Activated CD4-positive, alpha-beta memory T cell treated with anti-CD3 and anti-CD28 coated beads for 36 hours (primary cell): ENCODE measurements at regions not wholly inside any gene's neighbourhood (a gene's known extent, or its start where the extent isn't known, plus 50 kb on each side); places are given as distances from the start of the nearest gene placed in this dataset.

Source experiments
- CTCF ChIA-PET: fragments of 350-600 bp; sonication (Branson Sonifier 250); formaldehyde crosslinking; loops from one replicate; lab custom pipeline; 2021; ENCODE audit warnings: antibody characterized with exemption, inconsistent platforms; lab: Charles Lee
- POLR2A ChIA-PET: fragments of 350-600 bp; sonication (Branson Sonifier 250); formaldehyde crosslinking; loops from one replicate; lab custom pipeline; 2021; ENCODE audit warnings: antibody characterized with exemption; lab: Charles Lee
- DNase-seq: peaks from one replicate; pipeline ENCODE4 v3.0.0-alpha.2; 2020
- H3K27ac Mint-ChIP-seq: one replicate; pipeline ENCODE4 v1.8.0; 2021; ENCODE audit warnings: mixed read lengths
- H3K27me3 Mint-ChIP-seq: one replicate; pipeline ENCODE4 v1.8.0; 2021; ENCODE audit warnings: mixed read lengths
- H3K36me3 Mint-ChIP-seq: one replicate; pipeline ENCODE4 v1.8.0; 2021; ENCODE audit warnings: mixed read lengths
- H3K4me1 Mint-ChIP-seq: one replicate; pipeline ENCODE4 v1.8.0; 2021; ENCODE audit warnings: low read depth, mixed read lengths
- H3K4me3 Mint-ChIP-seq: one replicate; pipeline ENCODE4 v1.8.0; 2021; ENCODE audit warnings: mild to moderate bottlenecking, mixed read lengths
- H3K9me3 Mint-ChIP-seq: one replicate; pipeline ENCODE4 v1.8.0; 2021; ENCODE audit warnings: mixed read lengths
- intact Hi-C: fragments of 100-400 bp; cut with micrococcal nuclease; formaldehyde crosslinking; loops from one replicate; pipeline ENCODE4 v1.15.1; 2023

- no peaks in the 10 kb centered on the region for H3K27me3 Mint-ChIP-seq
- no peaks in the 10 kb centered on the region for H3K36me3 Mint-ChIP-seq
- no peak overlapping the region for H3K4me3 Mint-ChIP-seq
- no peak for DNase-seq
- ChIA-PET POLR2A (no interaction called here), CTCF (no interaction called here)
- intact Hi-C loops = no loop called here
- no peaks in the 10 kb centered on the region for H3K4me1 Mint-ChIP-seq
- peaks cover 12% of the 10 kb centered on the region for H3K9me3 Mint-ChIP-seq
- no peak overlapping the region for H3K27ac Mint-ChIP-seq
Measured at GRCh38 chr2:139854769-139855483, 1074.7 kb upstream of the NXPH2 start.

GRCh38 chr2:139850254-139850890 is 1070.2 kb upstream of the NXPH2 start:
- no peaks in the 10 kb centered on the region for H3K27me3 Mint-ChIP-seq
- H3K4me3 Mint-ChIP-seq = no peak overlapping the region
- DNase-seq = no peak
- H3K36me3 Mint-ChIP-seq = no peaks in the 10 kb centered on the region
- H3K9me3 Mint-ChIP-seq = peaks cover 13% of the 10 kb centered on the region
- POLR2A ChIA-PET = no interaction called here
- CTCF ChIA-PET = no interaction called here
- intact Hi-C loops = no loop called here
- H3K27ac Mint-ChIP-seq = no peak overlapping the region
- no peaks in the 10 kb centered on the region for H3K4me1 Mint-ChIP-seq

- Mint-ChIP-seq H3K9me3 (peaks cover 23% of the 10 kb centered on the region), H3K4me3 (no peak overlapping the region), H3K4me1 (no peaks in the 10 kb centered on the region), H3K36me3 (no peaks in the 10 kb centered on the region), H3K27me3 (no peaks in the 10 kb centered on the region), H3K27ac (no peak overlapping the region)
- no peak for DNase-seq
- ChIA-PET CTCF (no interaction called here), POLR2A (no interaction called here)
- intact Hi-C loops = no loop called here
Measured at GRCh38 chr2:139836769-139837168, 1056.6 kb upstream of the NXPH2 start.

GRCh38 chr2:139835101-139835500 is 1054.9 kb upstream of the NXPH2 start:
- intact Hi-C loops = no loop called here
- no peak for DNase-seq
- Mint-ChIP-seq H3K4me1 (no peaks in the 10 kb centered on the region), H3K27ac (no peak overlapping the region), H3K9me3 (peaks cover 14% of the 10 kb centered on the region), H3K27me3 (no peaks in the 10 kb centered on the region), H3K4me3 (no peak overlapping the region), H3K36me3 (no peaks in the 10 kb centered on the region)
- POLR2A ChIA-PET = no interaction called here
- CTCF ChIA-PET = no interaction called here

GRCh38 chr2:139828011-139828410 is 1047.8 kb upstream of the NXPH2 start:
- Mint-ChIP-seq H3K27me3 (no peaks in the 10 kb centered on the region), H3K27ac (no peak overlapping the region), H3K36me3 (no peaks in the 10 kb centered on the region), H3K4me3 (no peak overlapping the region), H3K4me1 (no peaks in the 10 kb centered on the region), H3K9me3 (peaks cover 12% of the 10 kb centered on the region)
- ChIA-PET POLR2A (no interaction called here), CTCF (no interaction called here)
- no peak for DNase-seq
- intact Hi-C loops = no loop called here

- H3K9me3 Mint-ChIP-seq = peaks cover 15% of the 10 kb centered on the region
Measured at GRCh38 chr2:139825726-139826125, 1045.5 kb upstream of the NXPH2 start.

GRCh38 chr2:139819273-139819796 is 1039.1 kb upstream of the NXPH2 start:
- POLR2A ChIA-PET = no interaction called here
- no peak for DNase-seq

More at GRCh38 chr2:139825726-139826125, 1045.5 kb upstream of the NXPH2 start:
- ChIA-PET CTCF (no interaction called here), POLR2A (no interaction called here)
- no peaks in the 10 kb centered on the region for H3K36me3 Mint-ChIP-seq
- H3K4me1 Mint-ChIP-seq = no peaks in the 10 kb centered on the region
- no peak overlapping the region for H3K27ac Mint-ChIP-seq
- intact Hi-C loops = no loop called here
- no peaks in the 10 kb centered on the region for H3K27me3 Mint-ChIP-seq
- no peak for DNase-seq
- H3K4me3 Mint-ChIP-seq = no peak overlapping the region

GRCh38 chr2:139814458-139814857 is 1034.3 kb upstream of the NXPH2 start:
- Mint-ChIP-seq H3K4me3 (no peak overlapping the region), H3K36me3 (no peaks in the 10 kb centered on the region), H3K27me3 (no peaks in the 10 kb centered on the region), H3K9me3 (peaks cover 14% of the 10 kb centered on the region), H3K27ac (no peak overlapping the region), H3K4me1 (no peaks in the 10 kb centered on the region)
- intact Hi-C loops = no loop called here
- ChIA-PET POLR2A (no interaction called here), CTCF (no interaction called here)
- DNase-seq = no peak

More at GRCh38 chr2:139819273-139819796, 1039.1 kb upstream of the NXPH2 start:
- Mint-ChIP-seq H3K36me3 (no peaks in the 10 kb centered on the region), H3K27me3 (no peaks in the 10 kb centered on the region), H3K4me1 (no peaks in the 10 kb centered on the region), H3K4me3 (no peak overlapping the region), H3K27ac (no peak overlapping the region), H3K9me3 (peaks cover 20% of the 10 kb centered on the region)
- intact Hi-C loops = no loop called here
- CTCF ChIA-PET = no interaction called here

GRCh38 chr2:139813340-139813739 is 1033.2 kb upstream of the NXPH2 start:
- no peak overlapping the region for H3K27ac Mint-ChIP-seq
- no peaks in the 10 kb centered on the region for H3K36me3 Mint-ChIP-seq
- peaks cover 13% of the 10 kb centered on the region for H3K9me3 Mint-ChIP-seq
- H3K4me1 Mint-ChIP-seq = no peaks in the 10 kb centered on the region
- DNase-seq = no peak
- no peak overlapping the region for H3K4me3 Mint-ChIP-seq
- no peaks in the 10 kb centered on the region for H3K27me3 Mint-ChIP-seq
- intact Hi-C loops = no loop called here
- CTCF ChIA-PET = no interaction called here
- POLR2A ChIA-PET = no interaction called here

GRCh38 chr2:139805441-139805840 is 1025.3 kb upstream of the NXPH2 start:
- H3K27ac Mint-ChIP-seq = no peak overlapping the region
- peaks cover 15% of the 10 kb centered on the region for H3K9me3 Mint-ChIP-seq
- POLR2A ChIA-PET = no interaction called here
- H3K4me1 Mint-ChIP-seq = no peaks in the 10 kb centered on the region
- no peaks in the 10 kb centered on the region for H3K27me3 Mint-ChIP-seq
- H3K36me3 Mint-ChIP-seq = no peaks in the 10 kb centered on the region
- no peak for DNase-seq
- CTCF ChIA-PET = no interaction called here
- no peak overlapping the region for H3K4me3 Mint-ChIP-seq
- intact Hi-C loops = no loop called here

GRCh38 chr2:139798391-139798790 is 1018.2 kb upstream of the NXPH2 start:
- H3K27ac Mint-ChIP-seq = no peak overlapping the region
- H3K36me3 Mint-ChIP-seq = no peaks in the 10 kb centered on the region
- H3K9me3 Mint-ChIP-seq = peaks cover 14% of the 10 kb centered on the region
- H3K4me1 Mint-ChIP-seq = no peaks in the 10 kb centered on the region
- intact Hi-C loops = no loop called here
- H3K4me3 Mint-ChIP-seq = no peak overlapping the region
- DNase-seq = no peak
- CTCF ChIA-PET = no interaction called here
- POLR2A ChIA-PET = no interaction called here
- no peaks in the 10 kb centered on the region for H3K27me3 Mint-ChIP-seq

GRCh38 chr2:139790807-139791752 is 1010.9 kb upstream of the NXPH2 start:
- Mint-ChIP-seq H3K27me3 (no peaks in the 10 kb centered on the region), H3K36me3 (no peaks in the 10 kb centered on the region), H3K4me1 (no peaks in the 10 kb centered on the region), H3K4me3 (no peak overlapping the region), H3K27ac (no peak overlapping the region), H3K9me3 (peaks cover 16% of the 10 kb centered on the region)
- ChIA-PET POLR2A (no interaction called here), CTCF (no interaction called here)
- no peak for DNase-seq
- intact Hi-C loops = loop anchor here (5.0 kb wide), 1 partner anchor 1071 kb away; no protein-coding TSS in a partner anchor
